ENCODE measurements at regions not wholly inside any gene's neighbourhood (a gene's known extent, or its start where the extent isn't known, plus 50 kb on each side); places are given as distances from the start of the nearest gene placed in this dataset.

GRCh38 chr4:148780426-148781005 is 338.3 kb upstream of the NR3C2 start:
- TF ChIP-seq CTCF (conservative IDR thresholded peaks at IDR 0.05 in 1 of 2, IDR thresholded peaks at IDR 0.05 in 1 of 2; ENCODE audit: low read depth in 1 of 2, low read length in 2 of 2) (no peak), EZH2 (IDR thresholded peaks at IDR 0.05; ENCODE audit: low read length, missing control alignments) (no peak)
